ENCODE measurements at regions not wholly inside any gene's neighbourhood (a gene's known extent, or its start where the extent isn't known, plus 50 kb on each side); places are given as distances from the start of the nearest gene placed in this dataset.
A peak's percentile ranks its signal among the peaks of the same experiment; 100 is the strongest.

- no peak for DNase-seq (ENCODE audit: low read depth)
- H3K4me3 ChIP-seq (ENCODE audit: low read depth, low read length) = no peak overlapping the region
- no peak for TF ChIP-seq CTCF (IDR thresholded peaks at IDR 0.05; ENCODE audit: insufficient read depth, low read depth, low read length)
Observed at GRCh38 chr2:200758341-200758740, 53.4 kb upstream of the BZW1 start.

- peak; percentile 53 for DNase-seq (ENCODE audit: low read depth)
Observed at GRCh38 chr2:200761266-200761665, 50.4 kb upstream of the BZW1 start.

More at GRCh38 chr2:200761266-200761665, 50.4 kb upstream of the BZW1 start:
- H3K4me3 ChIP-seq (ENCODE audit: low read depth, low read length) = no peak overlapping the region
- no peak for TF ChIP-seq CTCF (IDR thresholded peaks at IDR 0.05; ENCODE audit: insufficient read depth, low read depth, low read length)
